Nucleus accumbens (tissue), 56 donors: ENCODE measurements at regions not wholly inside any gene's neighbourhood (a gene's known extent, or its start where the extent isn't known, plus 50 kb on each side); places are given as distances from the start of the nearest gene placed in this dataset.
"Not testable (repeated sequence)": the region's sequence is repeated elsewhere in the genome, so short reads cannot be mapped to it uniquely, and the experiment has no call there.

Experiments used
- DNase-seq, 56 donors: peaks; one replicate each; lab custom pipeline; 2025; lab: John Stamatoyannopoulos, UW

DNA sequence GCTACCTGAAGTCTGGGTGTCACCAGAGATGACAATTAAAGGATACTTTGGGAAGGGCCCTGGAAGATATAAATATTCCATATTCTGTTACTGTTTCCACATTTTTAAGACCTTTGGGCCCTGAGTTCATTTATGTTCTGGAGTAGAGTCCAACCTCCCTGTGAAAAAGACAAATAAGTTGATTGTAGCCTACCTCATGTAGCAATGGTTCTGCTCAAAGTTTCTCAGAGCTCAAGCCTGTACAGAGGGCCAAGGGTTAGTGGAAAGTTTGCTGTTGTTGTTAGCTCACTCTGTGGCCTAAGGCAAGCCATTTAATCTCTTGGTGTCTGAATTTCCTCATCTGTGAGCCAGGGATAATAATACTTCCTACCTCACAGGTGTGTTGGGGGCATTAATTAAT is 284.7 kb upstream of the DDHD1 start:
- no peak for DNase-seq

DNA sequence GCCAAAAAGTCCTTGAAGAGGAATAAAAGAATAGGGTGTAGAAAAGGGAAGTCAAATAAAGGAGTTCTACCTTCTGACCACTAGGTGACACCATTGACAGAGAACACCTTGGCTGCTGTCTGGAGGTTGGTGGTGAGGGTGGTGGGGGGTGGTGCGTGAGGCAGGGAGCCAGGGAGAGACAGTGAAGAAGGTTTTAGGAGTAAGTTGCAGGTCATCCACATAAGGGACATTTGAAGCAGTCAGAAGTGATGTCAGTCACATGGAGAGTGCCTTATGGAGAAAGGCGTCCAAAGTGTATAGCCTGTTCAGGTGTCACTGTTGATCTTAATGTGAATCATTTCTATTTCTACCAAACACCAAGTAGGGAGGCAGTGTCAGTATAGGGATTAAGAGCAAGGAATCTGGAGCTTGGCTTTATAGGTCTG is 279.3 kb upstream of the DDHD1 start:
- no peak for DNase-seq

DNA sequence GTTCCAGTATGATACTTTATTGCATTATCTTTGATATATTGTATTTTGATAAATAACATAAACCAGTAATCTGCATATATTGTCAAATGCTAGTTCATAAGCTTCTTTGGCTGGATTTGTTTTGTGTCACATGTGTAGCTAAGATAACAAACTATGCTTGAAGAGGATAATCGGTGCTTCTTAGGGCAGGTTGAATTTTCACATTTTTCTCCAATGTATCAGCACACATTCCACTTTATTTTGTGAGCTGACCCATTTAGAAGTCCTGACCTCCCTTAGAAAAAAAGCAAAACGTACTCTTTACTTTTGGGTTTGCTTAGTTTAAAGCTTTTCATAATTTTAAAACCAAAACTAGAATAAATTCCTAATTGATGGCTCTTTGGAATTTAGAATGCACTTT is 277.7 kb upstream of the DDHD1 start:
- DNase-seq, result no peak

DNA sequence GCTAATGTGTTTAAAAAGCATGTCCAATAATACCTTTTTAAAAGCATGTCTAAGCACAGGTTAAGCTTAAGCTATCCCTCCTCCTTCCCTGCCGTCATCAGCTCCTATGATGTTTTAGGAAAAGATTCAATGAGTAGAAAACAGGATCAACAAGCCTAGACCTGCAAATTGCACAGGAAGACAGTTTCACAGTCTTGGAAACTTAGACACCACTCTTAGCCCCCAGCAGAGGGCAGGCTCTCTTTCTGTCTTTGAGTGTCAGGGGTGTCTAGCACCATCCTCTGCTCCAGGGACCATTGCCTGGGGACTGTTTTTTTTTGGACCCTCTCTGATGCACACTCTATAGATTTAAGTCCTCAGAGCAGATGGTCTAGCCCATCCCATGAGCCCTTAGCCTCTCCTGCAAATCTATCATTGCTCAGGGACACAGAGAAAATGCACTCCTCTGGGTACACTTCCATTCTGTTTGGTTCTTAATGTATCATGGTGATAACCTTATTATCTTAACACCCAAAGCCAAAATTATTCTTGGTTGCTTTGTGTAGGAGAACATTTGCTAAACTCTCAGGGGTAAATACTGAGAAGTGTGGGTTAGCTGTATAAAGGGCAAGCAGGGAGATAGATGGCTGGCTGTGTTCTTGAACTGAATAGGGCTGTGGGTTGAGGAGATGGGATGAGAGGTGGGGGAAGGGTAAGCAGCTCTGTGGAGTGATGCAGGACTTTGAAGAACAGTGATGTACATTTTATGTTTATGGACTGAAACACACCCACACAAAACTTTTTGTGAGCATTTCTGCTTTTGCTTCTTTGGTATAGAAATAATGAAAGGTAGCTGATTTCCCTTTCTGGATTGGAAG is 259.9 kb upstream of the DDHD1 start:
- DNase-seq, result no peak

DNA sequence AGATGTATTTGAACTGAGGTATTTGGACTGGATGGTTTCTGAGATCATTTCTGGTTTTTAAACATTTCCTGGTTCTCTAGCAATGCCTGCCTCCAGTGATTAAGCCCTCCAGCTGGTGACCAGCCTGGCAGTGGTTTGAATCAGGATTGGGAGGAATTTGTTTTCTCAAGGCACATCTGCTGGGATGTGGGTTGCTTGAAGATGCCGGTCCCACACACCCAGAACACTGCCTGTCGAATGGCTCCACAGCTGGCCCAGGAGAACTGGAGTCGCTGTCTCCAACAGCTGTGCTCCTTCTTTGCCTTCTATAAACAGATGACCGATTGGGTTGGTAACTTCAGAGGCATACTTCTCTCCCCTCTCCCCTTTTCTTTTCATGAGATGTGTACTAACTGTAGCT is 258.0 kb upstream of the DDHD1 start:
- DNase-seq, result no peak

DNA sequence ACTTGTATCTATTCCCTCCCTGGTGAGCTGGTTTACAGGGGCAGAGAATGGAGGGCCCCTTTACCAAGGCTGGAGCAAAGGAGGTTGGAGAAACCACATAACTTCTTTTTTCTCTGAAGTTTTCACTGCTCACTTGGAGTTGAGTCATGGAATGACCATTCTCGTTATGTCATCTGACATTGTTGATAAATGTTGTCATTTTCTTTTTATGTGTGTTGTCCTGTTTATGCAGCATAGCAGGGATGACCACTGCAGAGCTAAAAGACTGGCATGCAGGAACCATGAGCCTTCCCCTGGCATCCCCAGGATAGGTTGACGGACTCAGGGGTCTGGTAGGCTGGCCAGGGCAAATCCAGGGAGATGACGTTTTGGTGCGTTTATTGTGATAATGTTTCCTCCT is 256.8 kb upstream of the DDHD1 start:
- DNase-seq, result no peak

DNA sequence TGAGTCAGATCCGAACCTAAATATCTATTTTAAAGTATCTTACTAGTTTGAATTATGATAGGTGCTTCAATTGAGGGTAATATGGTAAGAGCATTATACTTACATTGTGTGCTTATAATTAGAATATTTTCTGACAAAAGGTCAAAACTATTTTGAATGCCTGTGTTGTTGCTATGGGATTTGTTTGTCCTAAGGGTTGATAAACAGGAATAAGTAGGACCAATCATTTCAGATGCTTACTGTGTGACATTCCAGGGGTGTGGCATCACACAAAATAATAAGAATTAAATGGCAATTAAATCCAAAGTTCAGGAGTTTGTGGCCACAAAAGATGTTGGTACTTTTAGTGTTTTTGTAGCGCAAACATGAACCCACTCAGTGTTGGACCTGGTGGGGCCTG is 256.2 kb upstream of the DDHD1 start:
- DNase-seq, result no peak

DNA sequence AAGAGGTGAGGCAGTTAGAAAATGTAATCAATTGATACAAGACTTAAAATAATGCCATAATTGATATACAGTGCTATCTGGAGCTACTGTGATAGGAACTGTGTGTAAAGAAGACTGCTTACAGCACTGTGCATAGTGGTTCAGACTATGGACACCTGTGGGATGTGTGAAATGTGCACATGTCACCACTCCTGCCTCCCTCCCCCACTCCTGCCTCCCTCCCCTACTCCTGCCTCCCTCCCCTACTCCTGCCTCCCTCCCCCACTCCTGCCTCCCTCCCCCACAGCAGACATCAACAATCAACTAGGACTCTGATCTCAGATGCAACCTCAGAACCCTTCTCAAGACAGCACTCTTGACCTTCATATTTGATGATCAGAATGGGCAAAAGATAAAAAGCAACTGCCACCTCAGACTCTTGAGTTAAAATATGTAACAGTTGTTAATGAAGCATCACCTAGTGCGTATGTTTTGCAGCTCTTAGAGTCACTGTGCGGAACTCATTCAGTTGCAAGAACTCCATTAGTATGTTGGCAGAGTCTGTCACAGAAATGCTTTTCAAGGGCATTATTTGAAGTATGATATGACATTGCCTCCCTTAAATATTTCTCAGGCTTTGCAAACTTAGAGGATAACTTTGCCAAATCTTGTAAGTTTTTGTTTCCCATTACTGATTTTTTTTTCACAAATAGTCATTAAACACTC is 255.2 kb upstream of the DDHD1 start:
- no peak for DNase-seq

DNA sequence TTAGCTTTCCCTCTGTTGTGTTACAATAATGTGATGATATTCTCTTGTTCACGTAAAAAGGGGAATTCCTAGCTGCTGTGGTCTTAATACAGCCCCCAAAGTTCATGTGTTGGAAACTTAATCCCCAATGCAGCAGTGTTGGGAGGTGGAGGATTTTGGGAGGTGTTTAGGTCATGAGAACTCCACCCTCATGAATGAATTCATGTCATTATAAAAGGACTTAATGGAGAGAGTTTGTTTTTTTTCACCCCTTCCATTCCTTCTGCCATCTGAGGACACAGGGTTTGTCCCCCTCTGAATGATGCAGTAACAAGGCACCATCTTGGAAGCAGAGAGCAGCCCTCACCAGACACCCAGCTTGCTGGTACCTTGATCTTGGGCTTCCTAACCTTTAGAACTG is 253.4 kb upstream of the DDHD1 start:
- DNase-seq, result no peak

DNA sequence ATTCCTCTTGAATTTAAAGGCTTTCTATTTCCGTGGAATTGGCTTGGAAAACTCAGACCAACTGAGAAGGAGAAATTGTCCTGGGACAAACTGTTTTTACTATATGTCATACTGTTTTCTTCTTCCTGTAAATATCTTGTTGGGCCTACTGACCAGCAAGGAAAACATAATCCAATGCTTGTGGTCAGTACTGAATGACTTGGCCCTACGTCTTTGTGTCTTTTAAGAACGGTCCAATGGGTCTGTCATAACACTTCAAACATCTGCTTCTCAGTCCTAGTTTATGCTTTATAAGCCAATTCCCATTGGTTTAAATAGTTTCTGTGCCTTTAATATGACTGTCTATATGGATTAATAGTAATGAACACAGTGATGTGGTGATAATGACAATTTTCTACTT is 248.5 kb upstream of the DDHD1 start:
- DNase-seq, result no peak

DNA sequence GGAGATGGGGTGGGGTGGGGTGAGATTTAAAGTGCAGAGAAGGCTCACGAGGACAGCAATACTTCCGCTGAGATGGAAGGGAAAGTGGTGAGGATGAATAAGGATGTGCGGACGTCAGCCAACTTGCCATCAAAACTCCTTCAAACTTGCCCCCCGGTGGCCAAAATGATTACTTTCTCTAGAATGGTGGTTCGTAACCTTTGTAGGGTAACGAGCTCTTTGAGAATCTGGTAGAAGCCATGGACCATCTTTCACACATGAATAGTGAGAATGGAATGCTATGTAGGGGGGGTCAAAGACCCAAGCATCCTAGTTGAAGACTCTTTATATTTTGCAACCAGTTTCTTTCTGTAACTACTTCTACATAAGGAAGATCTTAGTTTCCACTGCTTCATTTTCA is 245.9 kb upstream of the DDHD1 start:
- DNase-seq, result no peak

DNA sequence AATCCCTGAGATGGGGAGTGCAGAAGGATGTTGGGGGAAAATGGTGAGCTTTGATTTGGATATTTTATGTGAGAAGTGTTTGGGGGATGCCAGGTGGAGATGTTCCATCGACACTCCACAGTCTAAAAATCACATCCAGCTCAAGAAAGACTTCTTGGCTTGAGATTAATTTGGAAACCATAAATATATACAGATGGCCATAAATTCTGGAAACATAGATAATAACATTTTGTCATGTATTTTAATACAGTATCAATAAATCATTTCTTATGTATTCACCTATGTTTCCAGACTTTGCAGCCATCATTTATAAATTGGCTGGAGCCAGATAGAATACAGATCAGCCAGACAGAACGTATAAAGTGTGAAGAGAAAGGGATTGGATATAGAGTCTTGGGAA is 245.5 kb upstream of the DDHD1 start:
- DNase-seq, result no peak

DNA sequence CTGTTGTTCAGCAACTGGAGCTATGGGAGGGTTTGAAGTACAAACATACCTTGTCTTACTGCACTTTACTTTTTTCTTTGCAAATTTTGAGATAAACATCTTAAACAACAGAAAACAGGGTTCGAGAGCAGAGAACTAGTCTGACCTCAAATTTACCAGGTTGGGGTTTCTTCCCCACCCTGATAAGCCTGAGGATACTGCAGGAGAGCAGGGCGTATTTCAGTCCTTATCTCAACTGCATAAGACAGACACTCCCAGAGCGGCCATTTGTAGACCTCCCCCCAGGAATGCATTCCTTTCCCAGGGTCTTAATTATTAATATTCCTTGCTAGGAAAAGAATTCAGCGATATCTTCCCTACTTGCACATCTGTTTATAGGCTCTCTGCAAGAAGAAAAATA is 242.1 kb upstream of the DDHD1 start:
- not testable (repeated sequence) for DNase-seq

DNA sequence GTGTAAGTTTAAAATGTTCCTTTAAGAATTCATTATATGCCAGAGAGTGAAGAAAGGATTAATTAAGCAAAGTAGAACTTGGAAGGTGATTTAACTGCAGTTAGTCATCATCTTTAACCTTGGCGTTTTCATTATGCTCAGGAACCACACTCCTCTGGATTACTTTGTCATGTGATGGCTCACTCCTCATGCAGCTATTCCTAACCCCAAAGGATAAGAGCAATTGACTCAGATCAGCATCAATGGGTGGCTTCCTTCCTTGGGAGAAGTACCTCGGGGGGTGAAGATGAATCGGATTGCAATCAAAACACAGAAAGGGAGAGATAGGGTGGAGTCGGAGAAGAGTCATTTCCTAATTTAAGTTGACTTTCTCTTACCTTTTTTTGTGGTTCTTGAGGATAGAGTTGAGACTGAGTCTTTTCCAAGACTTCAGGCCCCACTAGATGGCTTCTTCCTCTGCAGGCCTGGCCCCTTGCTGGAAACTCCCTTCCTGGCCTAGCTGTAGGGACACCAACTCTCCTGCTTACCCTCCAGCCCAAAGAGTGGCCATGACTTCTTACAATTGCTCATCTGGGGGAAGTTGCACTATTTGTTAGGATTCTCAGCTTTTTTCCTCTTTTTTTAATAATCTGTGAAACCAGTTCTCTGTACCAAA is 238.6 kb upstream of the DDHD1 start:
- DNase-seq, result peak in 1 of 56 donors; percentile 1

DNA sequence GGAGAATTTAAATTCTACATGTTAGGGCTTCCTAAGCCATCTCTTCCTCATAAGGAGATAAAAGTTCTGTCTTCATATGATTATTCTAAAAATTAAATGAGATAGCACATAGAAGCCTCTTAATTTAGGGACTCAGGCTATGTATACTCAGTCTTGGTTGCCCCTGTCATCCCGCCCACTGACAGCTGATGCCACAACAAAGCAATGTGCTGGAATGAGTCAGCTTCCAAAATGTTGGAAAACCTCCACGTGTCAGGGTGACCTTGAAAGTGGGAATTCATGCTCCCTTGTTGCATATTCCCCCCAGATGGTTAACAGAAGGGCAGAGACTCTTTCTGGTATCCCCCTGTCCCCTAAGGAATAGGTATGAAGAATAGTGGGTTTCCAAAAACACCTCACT is 238.0 kb upstream of the DDHD1 start:
- DNase-seq, result no peak

DNA sequence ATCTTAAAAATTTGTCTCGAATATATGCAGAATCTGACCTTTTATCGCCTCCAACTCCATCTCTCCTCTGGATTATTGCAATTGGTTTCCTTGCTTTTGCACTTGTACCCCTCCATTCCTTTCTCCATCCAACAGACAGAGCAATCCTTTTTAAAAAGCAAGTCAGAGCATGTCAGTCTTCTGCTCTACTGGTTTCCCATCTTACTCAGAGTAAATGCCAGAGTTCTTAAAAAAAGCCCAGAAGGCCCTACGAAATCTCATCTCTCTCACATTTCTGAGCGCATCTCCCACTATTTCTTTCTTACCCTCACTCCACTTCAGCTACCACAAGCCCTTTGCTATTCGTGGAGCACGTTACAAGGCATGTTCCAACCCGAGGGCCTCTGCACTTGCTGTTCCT is 236.9 kb upstream of the DDHD1 start:
- no peak for DNase-seq

DNA sequence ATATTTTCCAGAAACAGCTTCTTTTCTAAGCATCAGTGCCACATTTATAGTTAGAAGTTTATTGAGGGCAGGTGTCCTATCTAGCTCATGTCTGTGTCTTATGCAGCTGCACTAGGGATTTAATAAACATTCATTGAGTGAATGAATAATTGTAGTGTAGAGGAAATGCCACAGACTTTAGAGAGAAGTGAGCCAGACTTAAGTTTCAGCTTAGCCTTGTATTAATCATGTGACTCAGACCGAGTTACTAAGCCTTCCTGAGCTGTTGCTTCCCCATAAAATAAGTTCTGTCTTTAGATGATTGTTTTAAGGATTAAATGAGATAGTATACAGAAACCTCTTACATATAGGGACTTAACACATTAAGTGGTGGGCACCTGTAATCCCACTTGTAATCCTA is 236.1 kb upstream of the DDHD1 start:
- DNase-seq, result no peak

DNA sequence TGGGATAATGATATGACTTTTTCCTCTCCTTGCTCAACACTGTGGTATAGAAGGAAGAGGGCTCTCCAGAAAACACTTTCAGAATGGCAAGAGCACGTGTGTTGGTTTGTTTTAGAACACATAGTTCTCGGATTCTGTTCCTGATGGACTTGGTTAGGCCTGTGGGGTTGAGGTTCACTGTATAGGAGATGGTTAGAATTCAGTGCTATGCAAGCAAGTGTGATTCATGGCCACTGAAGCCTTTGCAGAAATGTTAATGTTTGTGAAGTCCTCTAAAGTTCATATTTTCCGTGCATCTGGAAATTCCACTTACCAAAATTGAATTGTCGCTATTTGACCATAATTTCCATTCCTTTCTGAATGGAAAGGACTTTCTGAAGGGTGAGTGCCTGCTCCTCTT is 233.2 kb upstream of the DDHD1 start:
- no peak for DNase-seq

DNA sequence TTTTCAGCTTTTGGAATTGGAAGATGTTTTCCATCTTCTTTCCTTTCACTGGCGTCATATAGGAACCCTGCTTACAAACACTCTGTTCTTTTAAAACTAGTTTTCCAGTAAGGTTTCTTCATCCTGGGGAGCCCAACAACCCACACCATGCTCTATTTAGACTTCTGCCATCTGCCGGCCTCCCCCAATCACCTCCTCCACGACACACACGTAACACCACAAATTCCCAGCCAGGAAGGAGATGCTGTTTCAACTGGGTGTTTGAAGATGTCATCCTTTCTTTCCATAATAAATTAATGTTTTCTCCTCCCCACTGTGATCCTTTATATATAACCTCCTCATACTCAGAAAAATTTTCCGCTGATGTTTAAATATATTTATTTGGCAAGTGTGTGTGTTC is 231.4 kb upstream of the DDHD1 start:
- no peak for DNase-seq

DNA sequence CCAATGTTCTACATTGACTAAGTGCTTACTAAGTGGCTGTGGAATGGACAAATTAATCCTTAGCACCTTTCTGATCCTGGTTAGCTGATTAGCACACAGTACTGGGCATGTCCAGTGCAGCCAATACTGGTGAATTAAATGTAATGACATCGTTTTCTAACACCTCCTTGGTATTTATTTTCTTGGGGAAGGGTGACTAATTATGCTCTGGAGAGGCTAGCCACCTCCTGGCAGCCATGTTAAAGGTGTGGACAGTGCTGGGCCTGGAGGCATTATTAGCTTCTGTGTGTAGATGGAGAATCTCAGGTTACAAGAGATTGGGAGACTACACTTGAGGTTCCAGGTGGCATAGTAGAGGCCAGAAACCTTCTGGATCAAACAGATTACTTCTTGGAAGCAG is 230.9 kb upstream of the DDHD1 start:
- no peak for DNase-seq

DNA sequence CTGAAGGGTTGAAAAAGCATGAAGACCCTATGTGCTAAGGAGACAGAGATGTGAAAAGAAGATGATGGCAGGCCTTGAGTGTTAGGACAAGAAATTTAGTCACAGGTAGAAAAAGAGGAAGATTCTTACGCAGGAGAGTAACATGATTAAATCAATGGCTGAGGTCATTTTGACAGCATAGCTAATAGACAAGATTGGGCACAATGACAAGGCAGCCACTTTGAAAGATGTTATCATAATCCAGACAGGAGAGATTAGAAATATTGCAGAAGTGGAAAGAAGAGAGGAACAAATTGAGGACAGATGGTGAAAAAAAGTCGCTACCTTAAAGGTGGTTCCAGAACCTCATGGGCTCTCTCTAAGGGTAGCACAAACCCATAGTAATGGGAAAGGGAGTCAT is 228.8 kb upstream of the DDHD1 start:
- DNase-seq, result no peak

DNA sequence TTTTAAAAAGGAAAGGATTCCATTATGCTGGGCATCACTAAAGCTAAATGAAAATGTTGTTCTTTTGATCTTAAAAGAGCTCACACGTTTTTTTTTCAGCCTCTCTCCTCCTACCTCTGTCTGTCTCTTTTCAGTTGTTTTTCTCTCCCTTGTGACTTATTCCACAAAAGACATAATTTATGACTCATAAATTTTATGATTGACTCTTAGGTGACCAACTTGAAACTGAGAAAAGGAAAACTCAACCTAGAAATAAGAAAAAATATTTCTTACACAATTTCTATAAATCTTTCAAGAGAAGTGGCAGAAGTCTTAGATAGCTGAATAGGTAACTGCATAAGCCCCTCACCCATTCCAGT is 227.7 kb upstream of the DDHD1 start:
- no peak for DNase-seq
